Chondrocyte (in vitro differentiated cells): ENCODE measurements at regions not wholly inside any gene's neighbourhood (a gene's known extent, or its start where the extent isn't known, plus 50 kb on each side); places are given as distances from the start of the nearest gene placed in this dataset.

Experiments used
- DNase-seq: peaks from one replicate; pipeline ENCODE4 v3.0.0; 2021; ENCODE audit warnings: mixed read lengths, low spot score
- H3K27ac Mint-ChIP-seq: one replicate; pipeline ENCODE4 v1.8.0; 2021; ENCODE audit warnings: mild to moderate bottlenecking, moderate library complexity, mixed read lengths; ENCODE audit not compliant: unreplicated experiment
- H3K27me3 Mint-ChIP-seq: 2 replicates; pipeline ENCODE4 v1.8.0; 2021; ENCODE audit warnings: low read depth, mixed read lengths
- H3K36me3 Mint-ChIP-seq: 2 replicates; pipeline ENCODE4 v1.8.0; 2021; ENCODE audit warnings: low read depth, mixed read lengths
- H3K4me1 Mint-ChIP-seq: 2 replicates; pipeline ENCODE4 v1.8.0; 2021; ENCODE audit warnings: low read depth, mild to moderate bottlenecking, mixed read lengths
- H3K4me3 Mint-ChIP-seq: one replicate; pipeline ENCODE4 v1.8.0; 2021; ENCODE audit warnings: mild to moderate bottlenecking, moderate library complexity, mixed read lengths; ENCODE audit not compliant: unreplicated experiment
- H3K9me3 Mint-ChIP-seq: 2 replicates; pipeline ENCODE4 v1.8.0; 2021; ENCODE audit warnings: low read depth, mixed read lengths
- TF ChIP-seq, protein P1 (sequence below): fragments of 200-600 bp; sonication (generic); IDR thresholded peaks from 2 replicates; pipeline ENCODE4 v1.5.0; 2021; ENCODE audit warnings: antibody characterized with exemption, mild to moderate bottlenecking, moderate library complexity

DNA sequence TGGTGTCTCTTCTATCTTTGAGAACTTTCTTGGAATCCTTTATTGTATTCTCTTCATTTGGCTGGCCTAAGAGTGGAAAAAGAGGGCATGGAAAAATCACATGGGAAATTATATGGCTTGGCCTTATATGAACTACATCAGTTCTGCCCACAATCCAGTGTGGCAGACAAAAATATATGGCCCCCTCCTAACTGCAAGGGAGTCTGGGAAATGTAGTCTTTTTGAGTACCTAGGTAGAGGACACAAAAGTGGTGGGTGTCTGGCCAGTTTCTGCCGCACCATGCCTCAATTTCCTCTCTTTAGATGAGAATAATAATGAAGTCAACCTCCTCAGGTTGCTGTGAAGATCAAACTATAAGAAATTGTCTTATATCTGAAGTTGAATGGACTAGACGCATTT lies 109.3 kb downstream of the SCP2D1 start:
- no peak for DNase-seq
- no peaks in the 10 kb centered on the region for H3K4me1 Mint-ChIP-seq
- TF ChIP-seq, protein P1, sequence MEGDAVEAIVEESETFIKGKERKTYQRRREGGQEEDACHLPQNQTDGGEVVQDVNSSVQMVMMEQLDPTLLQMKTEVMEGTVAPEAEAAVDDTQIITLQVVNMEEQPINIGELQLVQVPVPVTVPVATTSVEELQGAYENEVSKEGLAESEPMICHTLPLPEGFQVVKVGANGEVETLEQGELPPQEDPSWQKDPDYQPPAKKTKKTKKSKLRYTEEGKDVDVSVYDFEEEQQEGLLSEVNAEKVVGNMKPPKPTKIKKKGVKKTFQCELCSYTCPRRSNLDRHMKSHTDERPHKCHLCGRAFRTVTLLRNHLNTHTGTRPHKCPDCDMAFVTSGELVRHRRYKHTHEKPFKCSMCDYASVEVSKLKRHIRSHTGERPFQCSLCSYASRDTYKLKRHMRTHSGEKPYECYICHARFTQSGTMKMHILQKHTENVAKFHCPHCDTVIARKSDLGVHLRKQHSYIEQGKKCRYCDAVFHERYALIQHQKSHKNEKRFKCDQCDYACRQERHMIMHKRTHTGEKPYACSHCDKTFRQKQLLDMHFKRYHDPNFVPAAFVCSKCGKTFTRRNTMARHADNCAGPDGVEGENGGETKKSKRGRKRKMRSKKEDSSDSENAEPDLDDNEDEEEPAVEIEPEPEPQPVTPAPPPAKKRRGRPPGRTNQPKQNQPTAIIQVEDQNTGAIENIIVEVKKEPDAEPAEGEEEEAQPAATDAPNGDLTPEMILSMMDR: no peak
- H3K9me3 Mint-ChIP-seq: no peaks in the 10 kb centered on the region
- no peaks in the 10 kb centered on the region for H3K27me3 Mint-ChIP-seq
- no peak overlapping the region for H3K27ac Mint-ChIP-seq
- no peak overlapping the region for H3K4me3 Mint-ChIP-seq
- no peaks in the 10 kb centered on the region for H3K36me3 Mint-ChIP-seq

DNA sequence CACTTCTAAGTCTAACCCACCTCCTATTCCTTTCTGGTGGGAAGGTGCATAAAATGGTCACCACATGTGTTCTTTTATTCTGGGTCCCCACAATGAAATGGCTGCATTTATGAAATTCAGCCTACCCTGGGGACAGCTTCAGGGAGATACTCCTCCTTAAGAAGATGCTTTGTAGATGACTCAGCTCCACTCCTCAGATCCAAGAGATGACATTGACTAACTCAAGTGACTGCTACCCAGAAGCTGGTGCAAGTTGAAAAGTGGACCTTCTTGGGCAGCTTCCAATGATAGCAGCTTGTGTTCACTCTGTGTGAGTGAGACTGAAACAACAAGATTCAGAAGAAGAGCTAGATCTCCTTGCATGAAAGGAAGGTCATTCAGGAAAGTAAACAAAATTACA lies 113.4 kb downstream of the SCP2D1 start:
- Mint-ChIP-seq H3K4me3 (no peak overlapping the region), H3K9me3 (no peaks in the 10 kb centered on the region), H3K4me1 (no peaks in the 10 kb centered on the region), H3K27ac (no peak overlapping the region), H3K36me3 (no peaks in the 10 kb centered on the region), H3K27me3 (no peaks in the 10 kb centered on the region)
- TF ChIP-seq, protein P1: no peak
- DNase-seq: no peak

DNA sequence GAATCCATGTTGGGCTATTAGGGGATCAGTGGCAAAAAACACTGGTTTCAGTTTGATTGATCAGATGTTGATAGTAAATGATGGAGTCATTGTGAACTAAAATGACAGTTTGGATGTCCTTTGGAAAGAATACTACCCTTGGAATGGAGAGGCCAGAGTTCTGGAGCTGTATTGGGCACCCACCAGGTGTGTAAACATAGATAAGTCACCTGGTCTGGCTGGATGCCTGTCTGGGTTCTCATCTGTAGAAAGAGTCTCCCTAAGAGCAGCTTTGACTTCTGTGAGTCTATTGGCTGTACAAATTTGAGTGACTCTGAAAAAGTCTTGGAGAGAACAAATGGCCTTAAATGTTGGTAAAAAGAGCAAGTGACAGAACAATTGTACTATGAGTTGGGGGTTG lies 115.0 kb downstream of the SCP2D1 start:
- Mint-ChIP-seq H3K9me3 (peaks cover 7% of the 10 kb centered on the region), H3K27me3 (no peaks in the 10 kb centered on the region), H3K27ac (no peak overlapping the region), H3K4me1 (no peaks in the 10 kb centered on the region), H3K4me3 (no peak overlapping the region), H3K36me3 (no peaks in the 10 kb centered on the region)
- TF ChIP-seq, protein P1: no peak
- DNase-seq: no peak

DNA sequence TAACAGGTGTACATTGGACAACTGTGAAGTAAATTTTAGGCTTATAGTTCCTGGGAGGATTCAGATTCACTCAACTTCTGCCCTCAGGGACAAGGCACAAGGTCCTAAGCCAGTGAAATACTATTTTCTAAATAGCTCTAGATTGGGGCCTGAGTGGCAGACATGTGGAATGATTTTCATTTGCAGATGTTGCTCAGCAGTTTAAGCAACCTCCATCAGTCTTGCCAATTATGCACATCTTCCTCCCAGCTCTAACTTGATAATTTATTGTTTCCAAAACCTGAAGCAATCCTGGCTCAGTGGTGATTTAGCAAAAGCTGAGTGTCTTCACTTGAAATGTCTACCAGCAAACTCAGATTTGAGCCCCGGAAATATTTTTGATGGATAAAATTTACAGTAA lies 116.2 kb downstream of the SCP2D1 start:
- peaks cover 2% of the 10 kb centered on the region for H3K27me3 Mint-ChIP-seq
- H3K4me3 Mint-ChIP-seq: no peak overlapping the region
- TF ChIP-seq, protein P1: no peak
- no peak for DNase-seq
- H3K4me1 Mint-ChIP-seq: no peaks in the 10 kb centered on the region
- H3K9me3 Mint-ChIP-seq: peaks cover 7% of the 10 kb centered on the region
- no peak overlapping the region for H3K27ac Mint-ChIP-seq
- H3K36me3 Mint-ChIP-seq: no peaks in the 10 kb centered on the region

DNA sequence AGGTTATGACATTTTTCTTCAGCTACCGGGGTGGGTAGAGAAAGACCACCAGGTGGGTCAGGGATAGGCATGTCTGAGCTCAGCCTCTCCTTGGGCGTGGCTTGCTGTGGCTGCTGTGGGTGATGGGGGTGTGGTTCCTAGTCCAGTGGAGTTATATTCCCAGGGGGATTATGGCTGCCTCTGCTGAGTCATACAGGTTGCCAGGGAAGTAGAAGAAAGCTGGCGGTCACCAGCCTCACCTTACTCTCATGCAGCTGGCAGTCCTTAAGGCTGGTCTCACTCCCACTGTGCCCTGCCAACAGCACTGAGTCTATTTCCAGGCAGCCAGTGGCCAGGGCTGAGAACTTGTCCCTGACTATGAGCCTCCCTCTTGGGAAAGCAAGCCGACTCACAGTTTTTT lies 130.0 kb downstream of the SCP2D1 start:
- no peaks in the 10 kb centered on the region for H3K27me3 Mint-ChIP-seq
- H3K36me3 Mint-ChIP-seq: no peaks in the 10 kb centered on the region
- no peak overlapping the region for H3K4me3 Mint-ChIP-seq
- TF ChIP-seq, protein P1: no peak
- H3K9me3 Mint-ChIP-seq: peaks cover 24% of the 10 kb centered on the region
- no peak for DNase-seq
- no peaks in the 10 kb centered on the region for H3K4me1 Mint-ChIP-seq
- H3K27ac Mint-ChIP-seq: no peak overlapping the region
